ENCODE measurements at regions not wholly inside any gene's neighbourhood (a gene's known extent, or its start where the extent isn't known, plus 50 kb on each side); places are given as distances from the start of the nearest gene placed in this dataset.

- no peaks in the 10 kb centered on the region for H3K4me1 Mint-ChIP-seq (ENCODE audit: low read depth)
- H3K4me3 Mint-ChIP-seq = no peak overlapping the region
- CTCF ChIA-PET = no interaction called here
- H3K9me3 Mint-ChIP-seq (ENCODE audit: insufficient read depth) = no peaks in the 10 kb centered on the region
- no peaks in the 10 kb centered on the region for H3K27me3 Mint-ChIP-seq (ENCODE audit: low read depth)
- ATAC-seq (no peak), DNase-seq (no peak)
- POLR2A ChIA-PET = no interaction called here
- H3K36me3 Mint-ChIP-seq (ENCODE audit: low read depth) = no peaks in the 10 kb centered on the region
- no peak overlapping the region for H3K27ac Mint-ChIP-seq
Observed at GRCh38 chr1:14138135-14138506, 438.1 kb downstream of the PRDM2 start.

- Mint-ChIP-seq H3K27me3 (ENCODE audit: low read depth) (no peaks in the 10 kb centered on the region), H3K36me3 (ENCODE audit: low read depth) (no peaks in the 10 kb centered on the region), H3K4me3 (no peak overlapping the region), H3K9me3 (ENCODE audit: insufficient read depth) (no peaks in the 10 kb centered on the region), H3K27ac (no peak overlapping the region), H3K4me1 (ENCODE audit: low read depth) (no peaks in the 10 kb centered on the region)
- ChIA-PET CTCF (no interaction called here), POLR2A (no interaction called here)
- ATAC-seq (no peak), DNase-seq (no peak)
Observed at GRCh38 chr1:14138687-14139086, 438.7 kb downstream of the PRDM2 start.

GRCh38 chr1:14140831-14141401, 440.9 kb downstream of the PRDM2 start:
- H3K27me3 Mint-ChIP-seq (ENCODE audit: low read depth) = no peaks in the 10 kb centered on the region
- no peak overlapping the region for H3K4me3 Mint-ChIP-seq
- no peaks in the 10 kb centered on the region for H3K4me1 Mint-ChIP-seq (ENCODE audit: low read depth)
- ChIA-PET CTCF (no interaction called here), POLR2A (no interaction called here)
- H3K27ac Mint-ChIP-seq = no peak overlapping the region
- DNase-seq (no peak), ATAC-seq (no peak)
- no peaks in the 10 kb centered on the region for H3K36me3 Mint-ChIP-seq (ENCODE audit: low read depth)
- no peaks in the 10 kb centered on the region for H3K9me3 Mint-ChIP-seq (ENCODE audit: insufficient read depth)

- Mint-ChIP-seq H3K36me3 (ENCODE audit: low read depth) (no peaks in the 10 kb centered on the region), H3K27ac (no peak overlapping the region), H3K27me3 (ENCODE audit: low read depth) (no peaks in the 10 kb centered on the region), H3K4me3 (no peak overlapping the region), H3K9me3 (ENCODE audit: insufficient read depth) (no peaks in the 10 kb centered on the region), H3K4me1 (ENCODE audit: low read depth) (no peaks in the 10 kb centered on the region)
- ATAC-seq (no peak), DNase-seq (no peak)
- ChIA-PET POLR2A (no interaction called here), CTCF (no interaction called here)
Observed at GRCh38 chr1:14141656-14142055, 441.7 kb downstream of the PRDM2 start.

- no peaks in the 10 kb centered on the region for H3K27me3 Mint-ChIP-seq (ENCODE audit: low read depth)
- no peaks in the 10 kb centered on the region for H3K9me3 Mint-ChIP-seq (ENCODE audit: insufficient read depth)
- ATAC-seq (no peak), DNase-seq (no peak)
- no peaks in the 10 kb centered on the region for H3K36me3 Mint-ChIP-seq (ENCODE audit: low read depth)
- CTCF ChIA-PET = no interaction called here
- POLR2A ChIA-PET = no interaction called here
- no peak overlapping the region for H3K4me3 Mint-ChIP-seq
- no peaks in the 10 kb centered on the region for H3K4me1 Mint-ChIP-seq (ENCODE audit: low read depth)
- H3K27ac Mint-ChIP-seq = no peak overlapping the region
Observed at GRCh38 chr1:14142397-14143100, 442.6 kb downstream of the PRDM2 start.

- Mint-ChIP-seq H3K4me1 (ENCODE audit: low read depth) (no peaks in the 10 kb centered on the region), H3K27me3 (ENCODE audit: low read depth) (no peaks in the 10 kb centered on the region), H3K27ac (no peak overlapping the region), H3K36me3 (ENCODE audit: low read depth) (no peaks in the 10 kb centered on the region), H3K4me3 (no peak overlapping the region), H3K9me3 (ENCODE audit: insufficient read depth) (no peaks in the 10 kb centered on the region)
- ATAC-seq = no peak
- POLR2A ChIA-PET = no interaction called here
- CTCF ChIA-PET = no interaction called here
- no peak for DNase-seq
Observed at GRCh38 chr1:14143777-14144176, 443.8 kb downstream of the PRDM2 start.

GRCh38 chr1:14148526-14148925, 448.5 kb downstream of the PRDM2 start:
- Mint-ChIP-seq H3K4me1 (ENCODE audit: low read depth) (no peaks in the 10 kb centered on the region), H3K27ac (no peak overlapping the region), H3K27me3 (ENCODE audit: low read depth) (no peaks in the 10 kb centered on the region), H3K4me3 (no peak overlapping the region), H3K36me3 (ENCODE audit: low read depth) (no peaks in the 10 kb centered on the region), H3K9me3 (ENCODE audit: insufficient read depth) (no peaks in the 10 kb centered on the region)
- ChIA-PET POLR2A (no interaction called here), CTCF (no interaction called here)
- ATAC-seq (no peak), DNase-seq (no peak)

GRCh38 chr1:14149431-14149830, 449.1 kb upstream of the KAZN start:
- H3K36me3 Mint-ChIP-seq (ENCODE audit: low read depth) = no peaks in the 10 kb centered on the region
- no peaks in the 10 kb centered on the region for H3K27me3 Mint-ChIP-seq (ENCODE audit: low read depth)
- H3K27ac Mint-ChIP-seq = no peak overlapping the region
- CTCF ChIA-PET = no interaction called here
- no peaks in the 10 kb centered on the region for H3K9me3 Mint-ChIP-seq (ENCODE audit: insufficient read depth)
- H3K4me1 Mint-ChIP-seq (ENCODE audit: low read depth) = no peaks in the 10 kb centered on the region
- POLR2A ChIA-PET = no interaction called here
- DNase-seq = no peak
- no peak for ATAC-seq
- H3K4me3 Mint-ChIP-seq = no peak overlapping the region

GRCh38 chr1:14156543-14156942, 441.9 kb upstream of the KAZN start:
- H3K27me3 Mint-ChIP-seq (ENCODE audit: low read depth) = no peaks in the 10 kb centered on the region
- no peaks in the 10 kb centered on the region for H3K36me3 Mint-ChIP-seq (ENCODE audit: low read depth)
- H3K27ac Mint-ChIP-seq = no peak overlapping the region
- peaks cover 4% of the 10 kb centered on the region for H3K9me3 Mint-ChIP-seq (ENCODE audit: insufficient read depth)
- H3K4me1 Mint-ChIP-seq (ENCODE audit: low read depth) = no peaks in the 10 kb centered on the region
- POLR2A ChIA-PET = no interaction called here
- CTCF ChIA-PET = no interaction called here
- no peak overlapping the region for H3K4me3 Mint-ChIP-seq
- DNase-seq (no peak), ATAC-seq (no peak)

GRCh38 chr1:14160781-14161180, 437.7 kb upstream of the KAZN start:
- H3K4me3 Mint-ChIP-seq = no peak overlapping the region
- H3K27ac Mint-ChIP-seq = no peak overlapping the region
- ChIA-PET CTCF (no interaction called here), POLR2A (no interaction called here)
- no peaks in the 10 kb centered on the region for H3K9me3 Mint-ChIP-seq (ENCODE audit: insufficient read depth)
- H3K4me1 Mint-ChIP-seq (ENCODE audit: low read depth) = no peaks in the 10 kb centered on the region
- H3K36me3 Mint-ChIP-seq (ENCODE audit: low read depth) = no peaks in the 10 kb centered on the region
- no peak for ATAC-seq
- no peaks in the 10 kb centered on the region for H3K27me3 Mint-ChIP-seq (ENCODE audit: low read depth)
- DNase-seq = no peak

- Mint-ChIP-seq H3K4me3 (no peak overlapping the region), H3K36me3 (ENCODE audit: low read depth) (no peaks in the 10 kb centered on the region), H3K27ac (no peak overlapping the region), H3K9me3 (ENCODE audit: insufficient read depth) (no peaks in the 10 kb centered on the region), H3K27me3 (ENCODE audit: low read depth) (no peaks in the 10 kb centered on the region), H3K4me1 (ENCODE audit: low read depth) (no peaks in the 10 kb centered on the region)
- DNase-seq = no peak
- no peak for ATAC-seq
- ChIA-PET CTCF (no interaction called here), POLR2A (no interaction called here)
Observed at GRCh38 chr1:14163246-14163645, 435.2 kb upstream of the KAZN start.

- H3K36me3 Mint-ChIP-seq (ENCODE audit: low read depth) = no peaks in the 10 kb centered on the region
- no peak for ATAC-seq
- CTCF ChIA-PET = no interaction called here
- POLR2A ChIA-PET = no interaction called here
- H3K27ac Mint-ChIP-seq = no peak overlapping the region
- no peaks in the 10 kb centered on the region for H3K27me3 Mint-ChIP-seq (ENCODE audit: low read depth)
- H3K4me1 Mint-ChIP-seq (ENCODE audit: low read depth) = no peaks in the 10 kb centered on the region
- H3K9me3 Mint-ChIP-seq (ENCODE audit: insufficient read depth) = no peaks in the 10 kb centered on the region
- DNase-seq = no peak
- no peak overlapping the region for H3K4me3 Mint-ChIP-seq
Observed at GRCh38 chr1:14165371-14165801, 433.1 kb upstream of the KAZN start.

GRCh38 chr1:14167884-14168283, 430.6 kb upstream of the KAZN start:
- DNase-seq (no peak), ATAC-seq (no peak)
- CTCF ChIA-PET = no interaction called here
- Mint-ChIP-seq H3K36me3 (ENCODE audit: low read depth) (no peaks in the 10 kb centered on the region), H3K27me3 (ENCODE audit: low read depth) (no peaks in the 10 kb centered on the region), H3K9me3 (ENCODE audit: insufficient read depth) (no peaks in the 10 kb centered on the region), H3K4me1 (ENCODE audit: low read depth) (no peaks in the 10 kb centered on the region), H3K27ac (no peak overlapping the region), H3K4me3 (no peak overlapping the region)
- POLR2A ChIA-PET = no interaction called here

All from activated CD8-positive, alpha-beta T cell treated with anti-CD3 and anti-CD28 coated beads, Interleukin-2, amount 10 ng/mL, durations not matched to agents 7 days and 5 days (primary cell).